ENCODE measurements at regions not wholly inside any gene's neighbourhood (a gene's known extent, or its start where the extent isn't known, plus 50 kb on each side); places are given as distances from the start of the nearest gene placed in this dataset.

GRCh38 chr9:96073531-96074480, 198.3 kb downstream of the ERCC6L2 start:
- TF ChIP-seq CTCF (optimal IDR thresholded peaks at IDR 0.05 in 1 of 3, IDR thresholded peaks at IDR 0.05 in 1 of 3, conservative IDR thresholded peaks at IDR 0.05 in 1 of 3; ENCODE audit: extremely low read depth in 1 of 3, insufficient read depth in 2 of 3, low read length in 3 of 3) (no peak), EZH2 (IDR thresholded peaks at IDR 0.05; ENCODE audit: low read length) (no peak)
- no peak for DNase-seq (ENCODE audit: low read depth, low spot score)

GRCh38 chr9:96072930-96073329, 197.4 kb downstream of the ERCC6L2 start:
- H3K27me3 ChIP-seq (ENCODE audit: control insufficient read depth, extremely low read depth, insufficient read depth, low read length): peaks cover 17% of the 10 kb centered on the region
- no peaks in the 10 kb centered on the region for H3K36me3 ChIP-seq (ENCODE audit: control insufficient read depth in 2 of 2, extremely low read depth in 1 of 2, insufficient read depth in 2 of 2, low read length in 2 of 2)
- TF ChIP-seq CTCF (optimal IDR thresholded peaks at IDR 0.05 in 1 of 3, IDR thresholded peaks at IDR 0.05 in 1 of 3, conservative IDR thresholded peaks at IDR 0.05 in 1 of 3; ENCODE audit: extremely low read depth in 1 of 3, insufficient read depth in 2 of 3, low read length in 3 of 3) (no peak), EZH2 (IDR thresholded peaks at IDR 0.05; ENCODE audit: low read length) (no peak)
- H4K20me1 ChIP-seq (ENCODE audit: control insufficient read depth, extremely low read depth, insufficient read depth, low read length): no peaks in the 10 kb centered on the region
- no peak overlapping the region for H2AFZ ChIP-seq (ENCODE audit: control insufficient read depth, low read length)
- no peaks in the 10 kb centered on the region for H3K9me3 ChIP-seq (ENCODE audit: control insufficient read depth, low read depth, low read length)
- no peak overlapping the region for H3K4me2 ChIP-seq (ENCODE audit: control insufficient read depth, extremely low read depth, insufficient read depth, low read depth, low read length)
- H3K4me3 ChIP-seq (ENCODE audit: control insufficient read depth in 2 of 3, extremely low read depth in 1 of 3, insufficient read depth in 2 of 3, low read depth in 1 of 3, low read length in 3 of 3): no peak overlapping the region
- H3K4me1 ChIP-seq (ENCODE audit: control insufficient read depth, extremely low read depth, insufficient read depth, low read length): no peaks in the 10 kb centered on the region
- DNase-seq (ENCODE audit: low read depth, low spot score) (no peak), FAIRE-seq (no peak)
- no peaks in the 10 kb centered on the region for H3K79me2 ChIP-seq (ENCODE audit: control insufficient read depth, insufficient read depth, low read length)
- no peak overlapping the region for H3K9ac ChIP-seq (ENCODE audit: control insufficient read depth, extremely low read depth, insufficient read depth, low read length)
- dilution Hi-C loops (cut with MboI; ENCODE audit: extremely low pct_ligation_motif_present, low sequenced_read_pairs): no loop called here
- H3K9me1 ChIP-seq (ENCODE audit: control insufficient read depth, extremely low read depth, insufficient read depth, low read length): no peaks in the 10 kb centered on the region
- no peak overlapping the region for H3K27ac ChIP-seq (ENCODE audit: control insufficient read depth, insufficient read depth, low read length)

More at GRCh38 chr9:96073531-96074480, 198.3 kb downstream of the ERCC6L2 start:
- Histone ChIP-seq H3K27me3 (ENCODE audit: control insufficient read depth, extremely low read depth, insufficient read depth, low read length) (peaks cover 24% of the 10 kb centered on the region), H3K79me2 (ENCODE audit: control insufficient read depth, insufficient read depth, low read length) (no peaks in the 10 kb centered on the region), H3K4me1 (ENCODE audit: control insufficient read depth, extremely low read depth, insufficient read depth, low read length) (no peaks in the 10 kb centered on the region), H3K9me3 (ENCODE audit: control insufficient read depth, low read depth, low read length) (no peaks in the 10 kb centered on the region), H2AFZ (ENCODE audit: control insufficient read depth, low read length) (no peak overlapping the region), H3K9ac (ENCODE audit: control insufficient read depth, extremely low read depth, insufficient read depth, low read length) (no peak overlapping the region), H3K36me3 (ENCODE audit: control insufficient read depth in 2 of 2, extremely low read depth in 1 of 2, insufficient read depth in 2 of 2, low read length in 2 of 2) (no peaks in the 10 kb centered on the region), H3K4me3 (ENCODE audit: control insufficient read depth in 2 of 3, extremely low read depth in 1 of 3, insufficient read depth in 2 of 3, low read depth in 1 of 3, low read length in 3 of 3) (no peak overlapping the region), H4K20me1 (ENCODE audit: control insufficient read depth, extremely low read depth, insufficient read depth, low read length) (no peaks in the 10 kb centered on the region), H3K9me1 (ENCODE audit: control insufficient read depth, extremely low read depth, insufficient read depth, low read length) (no peaks in the 10 kb centered on the region), H3K27ac (ENCODE audit: control insufficient read depth, insufficient read depth, low read length) (no peak overlapping the region), H3K4me2 (ENCODE audit: control insufficient read depth, extremely low read depth, insufficient read depth, low read depth, low read length) (no peak overlapping the region)
- dilution Hi-C loops (cut with MboI; ENCODE audit: extremely low pct_ligation_motif_present, low sequenced_read_pairs): no loop called here
- FAIRE-seq: no peak

Measured in keratinocyte (primary cell).